MM.1S (cell line): ENCODE measurements at regions not wholly inside any gene's neighbourhood (a gene's known extent, or its start where the extent isn't known, plus 50 kb on each side); places are given as distances from the start of the nearest gene placed in this dataset.

Experiments used
- DNase-seq: peaks from one replicate; pipeline ENCODE4 v3.0.0-alpha.2; 2015
- H2AFZ ChIP-seq: fragments of 300-600 bp; sonication (generic); 2 replicates; pipeline ENCODE4 v1.6.0; 2016; ENCODE audit warnings: antibody characterized with exemption, low read length
- H3F3A ChIP-seq: fragments of 300-600 bp; sonication (generic); 2 replicates; pipeline ENCODE4 v1.6.1; 2016; ENCODE audit warnings: mild to moderate bottlenecking, antibody characterized with exemption, low read length, moderate library complexity, mixed read lengths; ENCODE audit not compliant: insufficient read depth
- H3K27ac ChIP-seq: fragments of 300-600 bp; sonication (generic); 2 replicates; pipeline ENCODE4 v1.5.1; 2016; ENCODE audit warnings: mild to moderate bottlenecking, low read length
- H3K27me3 ChIP-seq: fragments of 300-600 bp; sonication (generic); replicated peaks from 2 replicates; pipeline ENCODE4 v1.6.0; 2016; ENCODE audit warnings: low read length; ENCODE audit not compliant: insufficient read depth
- H3K36me3 ChIP-seq: fragments of 300-600 bp; sonication (generic); replicated peaks from 2 replicates; pipeline ENCODE4 v1.6.1; 2016; ENCODE audit warnings: mild to moderate bottlenecking, low read length, mixed read lengths; ENCODE audit not compliant: insufficient read depth
- H3K4me1 ChIP-seq: fragments of 300-600 bp; sonication (generic); 2 replicates; pipeline ENCODE4 v1.6.1; 2016; ENCODE audit warnings: low read length, mixed read lengths
- H3K4me2 ChIP-seq: fragments of 300-600 bp; sonication (generic); 2 replicates; pipeline ENCODE4 v1.6.0; 2016; ENCODE audit warnings: low read depth, low read length
- H3K4me3 ChIP-seq: fragments of 300-600 bp; sonication (generic); 2 replicates; pipeline ENCODE4 v1.5.1; 2016; ENCODE audit warnings: low read length, mixed read lengths
- H3K79me2 ChIP-seq: fragments of 300-600 bp; sonication (generic); 2 replicates; pipeline ENCODE4 v1.6.1; 2016; ENCODE audit warnings: mixed run types, low read length, mixed read lengths
- H3K9ac ChIP-seq: fragments of 300-600 bp; sonication (generic); 2 replicates; pipeline ENCODE4 v1.6.1; 2016; ENCODE audit warnings: low read length, mixed read lengths
- H3K9me2 ChIP-seq: fragments of 300-600 bp; sonication (generic); replicated peaks from 2 replicates; pipeline ENCODE4 v1.6.1; 2016; ENCODE audit warnings: mild to moderate bottlenecking, low read length, mixed read lengths; ENCODE audit not compliant: insufficient read depth
- H3K9me3 ChIP-seq: fragments of 300-600 bp; sonication (generic); replicated peaks from 2 replicates; pipeline ENCODE4 v1.6.1; 2016; ENCODE audit warnings: mild to moderate bottlenecking, low read length, mixed read lengths; ENCODE audit not compliant: insufficient read depth
- H4K20me1 ChIP-seq: fragments of 300-600 bp; sonication (generic); 2 replicates; pipeline ENCODE4 v1.6.1; 2016; ENCODE audit warnings: mild to moderate bottlenecking, low read length, moderate library complexity, mixed read lengths; ENCODE audit not compliant: insufficient read depth
- CTCF ChIP-seq: fragments of 300-600 bp; sonication (generic); IDR thresholded peaks from 2 replicates; pipeline ENCODE4 v1.5.1; 2016; ENCODE audit warnings: antibody characterized with exemption, low read length, mixed read lengths
- EZH2 ChIP-seq: fragments of 300-600 bp; sonication (generic); optimal IDR thresholded peaks from 2 replicates; pipeline ENCODE3; 2017; ENCODE audit warnings: low read depth, mild to moderate bottlenecking, antibody characterized with exemption, low read length, mixed read lengths
- EZH2phosphoT487 ChIP-seq: fragments of 300-600 bp; sonication (generic); IDR thresholded peaks from 2 replicates; pipeline ENCODE4 v1.6.1; 2018; ENCODE audit warnings: antibody characterized with exemption, low read length

DNA sequence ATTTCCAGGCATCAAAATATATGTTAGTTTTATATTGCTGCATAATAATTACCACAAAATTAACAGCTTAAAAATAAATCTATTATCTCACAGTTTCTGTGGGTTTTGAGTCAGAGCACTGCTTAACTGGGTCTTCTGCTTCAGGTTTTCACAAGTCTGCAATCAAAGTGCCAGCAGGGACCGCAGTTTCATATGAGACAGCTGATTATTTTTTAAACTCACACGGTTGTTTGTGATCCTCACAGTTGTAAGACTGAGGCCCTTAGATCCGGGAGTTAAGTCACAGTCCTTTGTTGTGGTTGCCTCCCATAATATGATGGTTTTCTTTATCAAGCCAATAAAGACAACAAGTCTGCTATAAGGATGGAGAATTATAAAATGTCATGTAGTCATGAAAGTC lies 146.0 kb upstream of the ZWINT start:
- no peaks in the 10 kb centered on the region for H3K27me3 ChIP-seq
- no peak for TF ChIP-seq EZH2phosphoT487
- TF ChIP-seq EZH2 = no peak
- no peak for TF ChIP-seq CTCF

DNA sequence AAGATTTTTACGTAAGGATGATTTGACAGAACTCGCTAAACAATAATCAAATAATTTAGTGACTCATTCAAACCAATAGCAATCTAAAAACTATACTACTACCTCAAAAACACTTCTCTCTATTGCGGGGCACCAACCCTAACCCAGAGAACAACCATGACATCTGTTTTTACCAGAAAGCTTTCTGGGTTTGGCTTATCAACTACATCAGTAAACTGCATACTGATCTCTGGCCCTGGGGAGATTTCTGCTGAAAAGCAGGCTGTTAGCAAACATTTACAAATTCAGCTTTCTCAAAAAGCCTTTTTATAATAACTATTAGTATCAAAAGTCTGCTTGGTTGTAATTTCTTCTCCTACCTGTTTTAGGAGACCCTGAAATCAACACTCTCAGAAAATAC lies 144.5 kb upstream of the ZWINT start:
- Histone ChIP-seq H3K9me3 (no peaks in the 10 kb centered on the region), H3K4me3 (no peak overlapping the region), H4K20me1 (no peaks in the 10 kb centered on the region), H3K4me1 (0 out of 2 replicates have a peak, but pooled peaks cover 5% of the 10 kb centered on the region), H3K27ac (no peak overlapping the region), H3K36me3 (no peaks in the 10 kb centered on the region), H3K79me2 (no peaks in the 10 kb centered on the region), H2AFZ (no peak overlapping the region), H3K4me2 (no peak overlapping the region), H3K9ac (no peak overlapping the region), H3K27me3 (no peaks in the 10 kb centered on the region), H3K9me2 (no peaks in the 10 kb centered on the region), H3F3A (no peaks in the 10 kb centered on the region; the same call in 1 of the 2 replicates)
- TF ChIP-seq EZH2 = no peak
- no peak for TF ChIP-seq CTCF
- no peak for TF ChIP-seq EZH2phosphoT487
- DNase-seq = no peak

More for the DNA sequence above, 146.0 kb upstream of the ZWINT start:
- Histone ChIP-seq H3K4me3 (no peak overlapping the region), H3K4me2 (no peak overlapping the region), H3F3A (no peaks in the 10 kb centered on the region), H3K27ac (no peak overlapping the region), H3K4me1 (no peaks in the 10 kb centered on the region), H3K9me2 (no peaks in the 10 kb centered on the region), H2AFZ (no peak overlapping the region), H3K9me3 (no peaks in the 10 kb centered on the region), H4K20me1 (no peaks in the 10 kb centered on the region), H3K36me3 (no peaks in the 10 kb centered on the region), H3K79me2 (no peaks in the 10 kb centered on the region), H3K9ac (no peak overlapping the region)
- peak; percentile 45 for DNase-seq

- Histone ChIP-seq H3F3A (no peaks in the 10 kb centered on the region), H3K4me2 (no peak overlapping the region), H3K4me3 (no peak overlapping the region), H3K27me3 (no peaks in the 10 kb centered on the region), H3K9me3 (no peaks in the 10 kb centered on the region), H3K36me3 (no peaks in the 10 kb centered on the region), H3K4me1 (no peaks in the 10 kb centered on the region), H3K9ac (no peak overlapping the region), H4K20me1 (no peaks in the 10 kb centered on the region), H2AFZ (no peak overlapping the region), H3K27ac (no peak overlapping the region), H3K79me2 (no peaks in the 10 kb centered on the region), H3K9me2 (no peaks in the 10 kb centered on the region)
- TF ChIP-seq EZH2phosphoT487 (no peak), EZH2 (no peak), CTCF (no peak)
- no peak for DNase-seq
These were observed 135.1 kb upstream of the ZWINT start for GRCh38 chr10:56496186-56496486.
